HG03565 (cell line): ENCODE measurements at regions not wholly inside any gene's neighbourhood (a gene's known extent, or its start where the extent isn't known, plus 50 kb on each side); places are given as distances from the start of the nearest gene placed in this dataset.
"Not testable (repeated sequence)": the region's sequence is repeated elsewhere in the genome, so short reads cannot be mapped to it uniquely, and the experiment has no call there.

Experiments used
- ATAC-seq: cut with Tn5 transposase; IDR thresholded peaks from one replicate; pipeline ENCODE4 v1.9.1; 2021; ENCODE audit warnings: mild to moderate bottlenecking, moderate library complexity; ENCODE audit not compliant: unreplicated experiment

GRCh38 chr9:89949111-89949510 lies 344.3 kb downstream of the GADD45G start:
- no peak for ATAC-seq

- ATAC-seq = no peak
Observed at GRCh38 chr9:89951675-89952074, 346.9 kb downstream of the GADD45G start.

DNA sequence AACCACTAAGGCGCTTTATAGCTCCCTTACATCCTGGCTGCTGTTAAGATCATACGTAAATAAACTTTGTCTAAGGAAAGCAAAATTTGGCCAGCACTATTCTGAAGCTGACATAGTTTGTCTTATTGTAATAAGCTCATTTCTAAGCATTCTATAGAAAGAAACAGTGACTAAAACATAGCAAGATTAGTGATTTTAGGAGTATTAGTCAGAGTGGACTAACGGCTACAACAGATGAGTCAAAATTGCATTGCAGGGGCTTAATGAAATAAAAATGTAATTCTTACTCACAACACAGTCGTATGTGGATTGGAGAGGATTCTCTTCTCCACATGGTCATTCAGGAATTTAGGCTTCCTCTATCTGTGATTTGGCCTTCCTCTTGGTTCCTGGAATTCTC lies 347.6 kb downstream of the GADD45G start:
- ATAC-seq = peak; percentile 70

GRCh38 chr9:89953263-89953662 lies 348.5 kb downstream of the GADD45G start:
- not testable (repeated sequence) for ATAC-seq

DNA sequence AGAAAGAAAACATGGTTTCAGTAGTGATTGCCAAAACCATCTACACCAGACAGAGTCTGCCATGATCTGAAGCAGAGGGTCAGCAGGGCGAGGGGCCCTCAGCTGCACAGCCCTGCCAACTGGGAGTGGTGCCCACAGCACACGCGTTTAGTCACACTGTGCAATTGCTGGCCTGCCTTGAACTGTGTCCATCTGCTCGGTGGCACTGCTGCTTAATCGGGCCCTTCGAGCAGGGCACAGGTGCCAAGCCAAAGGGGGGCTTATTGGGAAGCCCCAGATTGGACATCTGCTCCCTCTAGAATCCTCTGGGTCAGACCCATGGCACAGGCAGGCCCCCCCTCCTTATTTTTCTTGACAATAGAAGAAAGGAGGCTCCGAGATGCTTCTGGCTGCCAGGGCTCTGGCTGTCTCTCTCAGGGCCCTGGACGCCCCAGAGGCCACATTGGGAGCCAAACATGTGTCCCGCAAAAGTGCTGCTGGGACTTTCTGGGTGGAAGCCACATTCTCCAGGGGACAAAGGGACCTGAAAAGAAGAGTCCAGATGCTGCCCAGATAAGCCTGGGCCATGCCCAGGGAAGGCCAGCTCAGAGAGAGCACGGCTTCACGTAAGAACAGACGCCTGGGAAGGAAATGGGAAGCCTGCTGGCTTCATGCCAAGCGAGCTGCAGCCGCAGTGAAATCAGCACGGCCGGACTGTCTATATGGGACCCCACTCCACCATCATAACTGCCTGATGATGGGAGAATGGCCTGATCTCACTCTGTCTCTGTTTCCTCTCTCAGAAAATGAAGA lies 349.2 kb downstream of the GADD45G start:
- ATAC-seq = no peak

DNA sequence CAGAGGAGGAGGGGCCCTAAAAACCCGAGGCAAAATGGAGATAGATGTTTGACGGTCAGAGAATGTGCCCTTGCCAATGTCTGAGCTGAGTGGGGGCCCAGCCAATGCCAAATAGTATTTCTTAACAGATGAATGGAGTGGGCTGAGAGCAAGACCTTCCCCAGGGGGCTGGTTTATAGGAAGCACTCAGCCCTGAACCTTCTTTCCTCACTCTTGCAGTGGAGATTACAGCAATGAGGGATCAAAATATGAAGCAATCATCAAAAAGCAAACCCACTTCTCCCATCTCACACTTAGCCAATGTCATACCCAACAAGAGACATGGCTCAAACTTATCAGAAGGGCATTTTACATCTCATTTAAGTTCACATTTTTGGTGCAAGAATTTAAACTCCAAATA lies 350.3 kb downstream of the GADD45G start:
- no peak for ATAC-seq

- no peak for ATAC-seq
Observed at GRCh38 chr9:89955626-89956025, 350.8 kb downstream of the GADD45G start.

GRCh38 chr9:89956331-89956730 lies 351.5 kb downstream of the GADD45G start:
- no peak for ATAC-seq

DNA sequence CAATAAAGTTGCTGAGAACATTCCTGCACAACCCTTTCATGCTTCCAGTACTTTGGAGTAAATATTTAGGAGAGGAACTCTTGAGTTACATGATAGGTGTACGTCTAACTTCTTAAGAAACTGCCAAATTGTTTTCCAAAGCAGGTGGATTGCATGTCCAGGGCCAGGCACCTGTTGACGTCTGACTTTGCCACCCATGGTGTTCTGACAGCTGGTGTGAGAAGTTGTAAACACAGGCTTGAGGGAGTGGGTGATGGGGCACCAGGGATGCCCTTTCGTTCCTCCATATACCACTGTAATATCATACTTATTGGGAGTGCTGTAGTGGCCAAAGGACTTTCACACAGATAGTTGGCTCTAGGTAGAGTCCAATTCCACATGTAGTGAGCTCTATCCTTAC lies 352.1 kb downstream of the GADD45G start:
- ATAC-seq = no peak

DNA sequence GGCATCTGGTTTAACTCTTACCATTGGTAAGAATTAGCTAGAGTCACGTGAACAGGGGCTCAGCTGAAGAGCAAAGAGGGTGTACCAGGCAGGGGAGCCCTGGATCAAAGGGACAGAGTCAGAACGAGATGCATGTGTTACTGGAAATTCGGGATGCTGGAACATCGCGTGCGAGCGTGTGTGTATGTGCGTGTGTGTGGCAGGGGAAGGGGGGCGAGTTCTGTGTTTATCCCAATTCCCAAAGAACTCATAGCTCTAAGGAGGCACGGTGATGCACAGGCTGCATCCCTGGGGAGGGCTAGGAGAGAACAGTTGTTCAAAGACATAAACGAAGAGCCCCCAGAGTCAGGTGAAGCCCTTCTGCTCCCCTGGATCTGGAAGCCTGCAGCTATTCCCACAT lies 353.3 kb downstream of the GADD45G start:
- ATAC-seq = no peak

- no peak for ATAC-seq
Observed at GRCh38 chr9:89961616-89962341, 357.0 kb downstream of the GADD45G start.

DNA sequence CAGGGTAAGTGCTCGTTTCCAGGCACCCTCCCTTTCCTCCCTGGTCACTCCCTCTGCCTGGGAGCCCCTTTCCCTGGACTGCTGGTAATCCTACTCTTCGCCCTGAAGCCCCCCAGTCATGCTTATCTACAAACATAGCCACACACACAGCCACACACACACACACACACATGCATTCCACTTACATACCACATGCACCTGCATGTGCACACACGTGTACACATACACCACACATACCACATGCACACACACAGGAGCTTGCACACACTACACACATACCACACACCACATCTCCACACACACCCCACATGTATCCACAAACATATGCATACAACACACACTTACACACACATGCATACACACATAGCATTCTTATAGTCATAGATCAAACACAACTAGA lies 358.5 kb downstream of the GADD45G start:
- ATAC-seq = no peak

DNA sequence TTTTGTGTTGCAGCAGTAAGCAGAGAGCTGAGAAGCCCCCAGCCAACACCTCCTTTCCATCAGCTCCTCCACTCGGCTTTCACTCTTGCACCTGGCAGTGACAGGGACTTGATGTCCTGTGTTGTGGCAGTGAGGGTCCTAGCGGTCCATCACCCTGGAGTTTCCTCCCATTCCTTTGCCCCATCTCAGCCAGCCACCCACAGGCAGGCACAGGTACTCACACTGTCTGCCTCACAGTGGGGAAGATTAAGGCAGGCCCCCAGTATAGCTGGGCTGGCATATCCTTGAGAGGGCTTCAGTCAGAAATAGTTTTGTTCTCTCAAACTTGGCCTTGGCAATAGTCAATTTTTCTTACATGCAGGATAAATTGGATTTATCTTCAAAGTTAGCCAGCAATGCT lies 362.7 kb downstream of the GADD45G start:
- ATAC-seq = no peak

DNA sequence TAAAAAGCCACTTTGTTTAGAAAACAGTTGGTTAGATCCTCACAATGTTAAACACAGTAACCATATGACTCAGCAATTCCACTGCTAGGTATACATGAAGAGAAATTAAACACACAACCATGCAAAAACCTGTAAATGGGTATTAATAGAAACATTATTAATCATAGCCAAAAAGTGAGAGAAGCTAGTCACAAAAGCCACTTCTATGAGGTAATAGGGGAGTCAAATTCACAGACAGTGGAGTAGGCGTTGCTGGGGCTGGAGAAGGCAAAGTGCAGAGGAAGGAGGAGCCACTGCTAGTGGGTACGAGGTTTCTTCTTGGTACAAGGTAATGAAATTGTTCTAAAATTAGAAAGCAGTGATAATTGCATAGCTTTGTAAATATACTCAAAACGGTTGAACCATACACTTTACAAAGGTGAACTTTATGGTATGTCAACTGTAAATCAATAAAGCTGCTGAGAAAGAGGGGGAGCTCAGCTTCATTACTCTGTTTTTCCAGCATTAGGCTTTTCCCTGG lies 364.4 kb downstream of the GADD45G start:
- ATAC-seq = no peak

GRCh38 chr9:89969881-89970639 lies 365.2 kb downstream of the GADD45G start:
- no peak for ATAC-seq

DNA sequence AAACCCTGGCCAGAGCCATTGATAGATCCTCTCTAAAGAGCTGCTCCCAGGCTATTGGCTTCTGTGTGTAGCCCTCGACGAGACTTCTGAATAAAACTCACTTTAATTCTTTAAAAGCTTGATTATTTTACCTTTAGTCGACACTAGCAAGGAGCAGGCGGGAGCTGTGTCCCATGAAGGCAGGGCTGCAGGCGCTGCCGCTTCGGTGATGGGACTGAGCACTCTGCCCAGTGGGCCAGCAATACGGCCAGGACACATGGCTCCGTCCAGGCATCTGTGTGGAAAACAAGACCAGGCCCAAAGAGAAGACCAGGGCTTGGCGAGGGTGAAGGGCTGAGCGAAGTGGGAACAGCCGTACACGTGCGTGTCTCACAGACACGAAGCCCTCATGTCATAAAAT lies 365.9 kb downstream of the GADD45G start:
- ATAC-seq = no peak

DNA sequence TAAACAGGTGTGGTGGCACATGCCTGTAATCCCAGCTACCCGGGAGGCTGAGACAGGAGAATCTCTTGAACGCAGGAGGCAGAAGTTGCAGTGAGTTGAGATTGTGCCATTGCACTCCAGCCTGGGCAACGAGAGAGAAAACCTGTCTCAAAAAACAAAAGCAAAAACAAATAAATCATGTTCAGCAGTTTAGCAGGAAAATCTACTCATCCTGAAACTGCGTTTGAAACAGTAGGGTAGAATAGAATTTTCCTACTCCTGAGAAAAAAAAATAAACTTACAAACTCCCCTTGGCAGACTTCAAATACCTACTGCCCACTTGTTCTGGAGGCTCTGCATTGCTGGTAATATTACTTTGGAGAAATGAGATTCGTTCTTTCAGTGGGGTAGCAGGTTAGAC lies 367.7 kb downstream of the GADD45G start:
- no peak for ATAC-seq

DNA sequence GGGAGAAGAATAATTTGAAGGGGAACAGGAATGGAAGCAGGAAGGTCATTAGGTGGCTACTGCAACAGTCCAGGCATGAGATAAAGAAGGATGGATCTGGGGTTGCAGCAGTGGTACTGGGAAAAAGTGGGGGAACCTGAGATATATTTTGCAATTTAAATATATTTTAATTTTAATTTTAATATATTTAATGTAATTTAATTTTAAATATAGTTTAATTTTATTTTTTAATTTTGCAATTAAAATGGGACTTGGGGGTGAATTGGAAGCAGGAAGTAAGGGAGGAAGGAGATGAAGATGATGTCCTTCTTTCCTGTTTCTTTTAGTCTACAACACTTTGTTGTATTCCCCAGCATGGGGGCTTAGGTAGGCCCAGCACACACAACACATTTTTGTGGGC lies 369.8 kb downstream of the GADD45G start:
- no peak for ATAC-seq

- ATAC-seq = no peak
Observed at GRCh38 chr9:89975024-89975423, 370.2 kb downstream of the GADD45G start.

- no peak for ATAC-seq
Observed at GRCh38 chr9:89975630-89976029, 370.8 kb downstream of the GADD45G start.

DNA sequence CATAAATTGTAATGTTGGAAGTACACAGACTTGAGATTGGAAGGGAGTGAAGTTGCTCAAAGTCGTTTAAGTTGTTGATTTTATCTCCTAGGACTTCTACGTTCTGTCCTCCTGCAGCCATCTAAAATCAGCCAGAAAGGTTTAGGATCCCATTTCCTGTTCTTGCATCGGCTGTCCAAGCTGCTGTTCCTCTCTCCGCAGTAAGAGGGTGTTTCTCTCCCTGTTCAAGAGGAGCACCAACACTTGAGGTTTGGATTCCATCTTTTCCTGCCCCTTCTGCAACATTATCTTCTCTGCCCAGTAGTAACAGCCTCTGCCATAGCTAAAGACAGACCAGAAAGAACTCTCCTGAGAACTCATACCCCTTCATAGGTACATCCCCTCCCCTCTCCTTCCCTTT lies 373.4 kb downstream of the GADD45G start:
- ATAC-seq = no peak
